HepG2 (cell line): ENCODE measurements at regions not wholly inside any gene's neighbourhood (a gene's known extent, or its start where the extent isn't known, plus 50 kb on each side); places are given as distances from the start of the nearest gene placed in this dataset.

Experiments
- ATAC-seq: fragments of 200-7000 bp; cut with Tn5 transposase; 3 replicates; pipeline ENCODE4 v1.9.1; 2020; ENCODE audit warnings: mild to moderate bottlenecking, moderate library complexity
- BruUV-seq: library from RNA; stranded (reverse); fragments of 400-500 nt; replicated peaks from 2 replicates; lab custom pipeline; 2021; lab: Mats Ljungman, UMichigan
- CTCF ChIA-PET: fragments of 300-600 bp; formaldehyde crosslinking; extraction: SDS; loops from one replicate; lab custom pipeline; 2021; ENCODE audit warnings: low total read pairs, inconsistent platforms, low intra/inter-chr PET ratio; lab: Yijun Ruan, JAX
- POLR2A ChIA-PET: fragments of 350-600 bp; sonication (Branson Sonifier 250); formaldehyde crosslinking; loops from one replicate; lab custom pipeline; 2020; ENCODE audit warnings: antibody characterized with exemption, inconsistent platforms; lab: Yijun Ruan, JAX
- DNase-seq: peaks from one replicate; pipeline ENCODE4 v3.0.0-alpha.2; 2015; ENCODE audit warnings: low spot score
- FAIRE-seq: peaks from 3 replicates; lab custom pipeline; 2011; peaks lifted over from hg19 to GRCh38; lab: Jason Lieb, UNC
- H2AFZ ChIP-seq: one replicate; pipeline ENCODE4 v1.6.1; 2011; ENCODE audit warnings: low read length, inconsistent platforms
- H3K27ac ChIP-seq: fragments of 300-600 bp; 3 replicates; pipeline ENCODE4 v1.8.0; 2011; ENCODE audit warnings: mixed run types, mild to moderate bottlenecking, mixed read lengths, low read length, inconsistent platforms; ENCODE audit not compliant: insufficient read depth; ENCODE audit errors: extremely low read length
- H3K27me3 ChIP-seq, 2 experiments: fragments of 200-600 bp in 1 of 2; 2 replicates in 1 of 2; 3 replicates in 1 of 2; pipeline versions ENCODE4 v1.6.0 to v1.8.0; 2011; ENCODE audit warnings: low read length in 2 of 2, mild to moderate bottlenecking in 2 of 2, moderate library complexity in 2 of 2, inconsistent platforms in 1 of 2; ENCODE audit not compliant: insufficient read depth in 2 of 2, control insufficient read depth in 1 of 2
- H3K36me3 ChIP-seq, 2 experiments: fragments of 200-600 bp in 1 of 2; replicated peaks in 1 of 2; 2 replicates in 1 of 2; 3 replicates in 1 of 2; pipeline versions ENCODE4 v1.5.1 to v1.8.0; 2011; ENCODE audit warnings: low read length in 2 of 2, inconsistent platforms in 1 of 2; ENCODE audit not compliant: insufficient read depth in 2 of 2, control insufficient read depth in 1 of 2
- H3K4me1 ChIP-seq: 2 replicates; pipeline ENCODE4 v1.5.1; 2012; ENCODE audit warnings: low read length, inconsistent platforms; ENCODE audit not compliant: insufficient read depth
- H3K4me2 ChIP-seq: 2 replicates; pipeline ENCODE4 v1.6.0; 2011; ENCODE audit warnings: low read depth, low read length, inconsistent platforms
- H3K4me3 ChIP-seq, 3 experiments: fragments of 200-600 bp in 1 of 3; sonication (generic), shearing (Covaris generic) in 1 of 3; replicated peaks in 1 of 3; 2 replicates each; pipeline ENCODE4 v1.5.1; 2011 to 2016; ENCODE audit warnings: low read length in 3 of 3, inconsistent platforms in 2 of 3, low read depth in 2 of 3, mild to moderate bottlenecking in 2 of 3, control low read depth in 1 of 3, mixed read lengths in 1 of 3; ENCODE audit not compliant: insufficient read depth in 1 of 3
- H3K79me2 ChIP-seq: one replicate; pipeline ENCODE4 v1.6.1; 2011; ENCODE audit warnings: low read length, inconsistent platforms; ENCODE audit not compliant: insufficient read depth
- H3K9ac ChIP-seq: 2 replicates; pipeline ENCODE4 v1.6.0; 2011; ENCODE audit warnings: mild to moderate bottlenecking, low read depth, low read length, inconsistent platforms; ENCODE audit not compliant: insufficient read depth
- H3K9me3 ChIP-seq: 2 replicates; pipeline ENCODE4 v1.5.1; 2012; ENCODE audit warnings: mild to moderate bottlenecking, low read length
- H4K20me1 ChIP-seq: 2 replicates; pipeline ENCODE4 v1.6.0; 2011; ENCODE audit warnings: inconsistent platforms, mild to moderate bottlenecking, low read length, moderate library complexity; ENCODE audit not compliant: insufficient read depth
- CBX1 ChIP-seq: IDR thresholded peaks from one replicate; pipeline ENCODE4 v1.6.1; 2016; ENCODE audit warnings: antibody characterized with exemption, low read depth
- CENPX ChIP-seq: sonication (generic); formaldehyde crosslinking; IDR thresholded peaks from 2 replicates; pipeline ENCODE4 v1.9.0; 2021; ENCODE audit warnings: mild to moderate bottlenecking, missing genetic modification reagents, moderate library complexity
- ERF ChIP-seq: IDR thresholded peaks from 2 replicates; pipeline ENCODE4 v1.6.1; 2018; ENCODE audit warnings: missing biosample characterization, missing genetic modification reagents
- GMEB2 ChIP-seq: IDR thresholded peaks from 2 replicates; pipeline ENCODE4 v1.6.1; 2016; ENCODE audit warnings: missing biosample characterization, missing genetic modification reagents, low read depth
- KDM2A ChIP-seq: sonication (generic); formaldehyde crosslinking; IDR thresholded peaks from 2 replicates; pipeline ENCODE4 v1.4.0; 2020; ENCODE audit warnings: low read depth, missing genetic modification reagents, borderline replicate concordance
- SOX6 ChIP-seq, 2 experiments: fragments of 450-650 bp in 1 of 2; sonication (generic) in 1 of 2; formaldehyde crosslinking in 1 of 2; IDR thresholded peaks; 2 replicates each; pipeline versions ENCODE4 v1.4.0 to v1.6.1; 2017 to 2020; ENCODE audit warnings: antibody characterized with exemption in 1 of 2, mild to moderate bottlenecking in 1 of 2, missing genetic modification reagents in 1 of 2
- ZNF317 ChIP-seq: sonication (generic); formaldehyde crosslinking; IDR thresholded peaks from 2 replicates; pipeline ENCODE4 v1.5.0; 2020; ENCODE audit warnings: mild to moderate bottlenecking, missing genetic modification reagents
- ZNF616 ChIP-seq: sonication (generic); formaldehyde crosslinking; IDR thresholded peaks from 2 replicates; pipeline ENCODE4 v1.5.0; 2020; ENCODE audit warnings: low read depth, mild to moderate bottlenecking, missing genetic modification reagents
- ZNF737 ChIP-seq: sonication (generic); formaldehyde crosslinking; IDR thresholded peaks from 2 replicates; pipeline ENCODE4 v1.5.0; 2020; ENCODE audit warnings: missing genetic modification reagents, mild to moderate bottlenecking, borderline replicate concordance
- ZNF747 ChIP-seq: sonication (generic); formaldehyde crosslinking; IDR thresholded peaks from 2 replicates; pipeline ENCODE4 v1.8.1; 2023; ENCODE audit warnings: missing genetic modification reagents, mild to moderate bottlenecking, borderline replicate concordance
- WGBS: methylation state at CpG from one replicate; pipeline ENCODE4 v1.1.6; 2017; ENCODE audit warnings: low lambda C conversion rate; 5-methylcytosine and 5-hydroxymethylcytosine counted together
- in situ Hi-C: cut with HindIII; loops from 2 replicates; pipeline ENCODE4 v1.10.0; 2017; ENCODE audit warnings: low pct_unique_long_range_greater_than_20kb; ENCODE audit not compliant: extremely low pct_ligation_motif_present
- intact Hi-C: fragments of 100-400 bp; cut with micrococcal nuclease; formaldehyde crosslinking; loops from one replicate; pipeline ENCODE4 v1.10.0; 2022; ENCODE audit not compliant: unreplicated experiment

- ChIA-PET CTCF (no interaction called here), POLR2A (no interaction called here)
- H3K79me2 ChIP-seq: no peaks in the 10 kb centered on the region
- H3K4me2 ChIP-seq: no peak overlapping the region
- no peak for DNase-seq
- no peak overlapping the region for H3K4me3 ChIP-seq
- H4K20me1 ChIP-seq: no peaks in the 10 kb centered on the region
- in situ Hi-C loops (no loop called here), intact Hi-C loops (no loop called here)
- no peak for FAIRE-seq
- H3K27me3 ChIP-seq: no peaks in the 10 kb centered on the region
- no peaks in the 10 kb centered on the region for H3K4me1 ChIP-seq
- BruUV-seq: no TSS peak
- H3K9me3 ChIP-seq: no peaks in the 10 kb centered on the region
- no peak for ATAC-seq
- no peak overlapping the region for H3K9ac ChIP-seq
- no peaks in the 10 kb centered on the region for H3K36me3 ChIP-seq
- H3K27ac ChIP-seq: no peak overlapping the region
- no peak overlapping the region for H2AFZ ChIP-seq
- no peak for TF ChIP-seq SOX6 (IDR thresholded peaks at IDR 0.05)
- TF ChIP-seq SOX6 (CRISPR knock-in tag; IDR thresholded peaks at IDR 0.05): no peak
- no peak for TF ChIP-seq ZNF317
- TF ChIP-seq CENPX: no peak
- no peak for TF ChIP-seq KDM2A (CRISPR knock-in tag)
- no peak for TF ChIP-seq ZNF747
- TF ChIP-seq ZNF616 (CRISPR knock-in tag): no peak
- no peak for TF ChIP-seq CBX1
- no peak for TF ChIP-seq ERF (CRISPR knock-in tag)
- no peak for TF ChIP-seq GMEB2 (CRISPR knock-in tag)
- TF ChIP-seq ZNF737 (CRISPR knock-in tag): no peak
- 0% methylated on average over 3 of the region's 3 CpGs for WGBS
Observed at GRCh38 chr13:91270031-91270430, 77.5 kb upstream of the MIR17HG start.
